ENCODE measurements at regions not wholly inside any gene's neighbourhood (a gene's known extent, or its start where the extent isn't known, plus 50 kb on each side); places are given as distances from the start of the nearest gene placed in this dataset.

DNA sequence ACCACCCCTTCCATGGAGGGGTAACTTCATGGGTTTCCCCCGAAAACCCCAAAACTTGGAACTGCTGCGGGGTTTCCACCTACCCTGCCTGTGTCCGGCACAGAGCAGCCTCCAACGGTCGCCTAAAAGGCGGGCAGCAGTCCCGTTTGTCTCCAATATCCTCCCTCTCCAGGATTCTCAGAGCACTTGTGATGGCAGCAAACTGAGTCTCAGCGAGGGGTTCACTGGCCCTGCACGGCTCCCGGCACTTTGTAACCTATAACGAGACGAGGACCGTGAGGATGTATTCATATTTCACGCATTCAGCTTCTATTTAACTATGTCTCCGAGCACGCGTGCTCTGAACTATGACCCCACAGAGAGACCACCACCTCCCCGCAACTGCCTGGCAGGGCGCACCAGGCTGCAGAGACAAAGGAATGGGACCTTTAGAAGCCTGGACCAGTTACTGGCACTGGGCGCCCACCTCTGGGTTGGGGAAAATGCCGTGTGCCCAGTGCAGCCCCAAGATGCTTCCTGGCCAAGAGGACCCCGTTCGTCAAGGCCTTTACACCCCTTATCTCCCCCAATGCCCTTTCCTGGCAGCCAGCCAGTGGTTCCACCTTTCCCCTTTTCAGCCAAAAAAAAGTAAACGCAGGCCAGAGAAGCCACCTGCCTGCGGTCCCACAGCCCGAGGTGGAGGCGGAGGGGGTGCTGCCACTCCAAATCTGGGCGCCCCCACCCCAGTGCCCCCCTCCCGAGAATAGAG is 173.1 kb upstream of the RTL1 start:
- TF ChIP-seq, protein P1, sequence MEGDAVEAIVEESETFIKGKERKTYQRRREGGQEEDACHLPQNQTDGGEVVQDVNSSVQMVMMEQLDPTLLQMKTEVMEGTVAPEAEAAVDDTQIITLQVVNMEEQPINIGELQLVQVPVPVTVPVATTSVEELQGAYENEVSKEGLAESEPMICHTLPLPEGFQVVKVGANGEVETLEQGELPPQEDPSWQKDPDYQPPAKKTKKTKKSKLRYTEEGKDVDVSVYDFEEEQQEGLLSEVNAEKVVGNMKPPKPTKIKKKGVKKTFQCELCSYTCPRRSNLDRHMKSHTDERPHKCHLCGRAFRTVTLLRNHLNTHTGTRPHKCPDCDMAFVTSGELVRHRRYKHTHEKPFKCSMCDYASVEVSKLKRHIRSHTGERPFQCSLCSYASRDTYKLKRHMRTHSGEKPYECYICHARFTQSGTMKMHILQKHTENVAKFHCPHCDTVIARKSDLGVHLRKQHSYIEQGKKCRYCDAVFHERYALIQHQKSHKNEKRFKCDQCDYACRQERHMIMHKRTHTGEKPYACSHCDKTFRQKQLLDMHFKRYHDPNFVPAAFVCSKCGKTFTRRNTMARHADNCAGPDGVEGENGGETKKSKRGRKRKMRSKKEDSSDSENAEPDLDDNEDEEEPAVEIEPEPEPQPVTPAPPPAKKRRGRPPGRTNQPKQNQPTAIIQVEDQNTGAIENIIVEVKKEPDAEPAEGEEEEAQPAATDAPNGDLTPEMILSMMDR (IDR thresholded peaks at IDR 0.05): no peak
- TF ChIP-seq POLR2A (IDR thresholded peaks at IDR 0.05) (no peak), EP300 (IDR thresholded peaks at IDR 0.05) (no peak)

Measured in suprapubic skin (tissue), 3 donors.